ENCODE measurements at regions not wholly inside any gene's neighbourhood (a gene's known extent, or its start where the extent isn't known, plus 50 kb on each side); places are given as distances from the start of the nearest gene placed in this dataset.
"Not testable (repeated sequence)": the region's sequence is repeated elsewhere in the genome, so short reads cannot be mapped to it uniquely, and the experiment has no call there.

GRCh38 chr6:16820262-16820661 is 59.0 kb upstream of the ATXN1 start:
- H3K4me1 ChIP-seq (ENCODE audit: control insufficient read depth, insufficient read depth, low read length); H3K4me3 ChIP-seq (ENCODE audit: low read depth, low read length); H3K36me3 ChIP-seq (ENCODE audit: control insufficient read depth, insufficient read depth, low read length); DNase-seq (ENCODE audit: low read depth in 4 of 6, low spot score in 6 of 6); H3K27me3 ChIP-seq (ENCODE audit: control insufficient read depth, insufficient read depth, low read length); H3K9me3 ChIP-seq (ENCODE audit: control insufficient read depth, insufficient read depth, low read length); H3K27ac ChIP-seq (ENCODE audit: low read depth, low read length): not testable (repeated sequence)
- WGBS (ENCODE audit: insufficient coverage) = 100% methylated on average over 1 of the region's 3 CpGs

- WGBS (ENCODE audit: insufficient coverage) = 80% methylated on average over 1 of the region's 3 CpGs
- no peak overlapping the region for H3K27ac ChIP-seq (ENCODE audit: low read depth, low read length)
- H3K27me3 ChIP-seq (ENCODE audit: control insufficient read depth, insufficient read depth, low read length) = no peaks in the 10 kb centered on the region
- peak in 1 of 6 donors; percentile 53 for DNase-seq (ENCODE audit: low read depth in 4 of 6, low spot score in 6 of 6)
- H3K4me1 ChIP-seq (ENCODE audit: control insufficient read depth, insufficient read depth, low read length) = no peaks in the 10 kb centered on the region
- H3K36me3 ChIP-seq (ENCODE audit: control insufficient read depth, insufficient read depth, low read length) = no peaks in the 10 kb centered on the region
- H3K9me3 ChIP-seq (ENCODE audit: control insufficient read depth, insufficient read depth, low read length) = no peaks in the 10 kb centered on the region
- H3K4me3 ChIP-seq (ENCODE audit: low read depth, low read length) = no peak overlapping the region
Observed at GRCh38 chr6:16819752-16820151, 58.5 kb upstream of the ATXN1 start.

GRCh38 chr6:16818992-16819626 is 57.8 kb upstream of the ATXN1 start:
- no peak overlapping the region for H3K27ac ChIP-seq (ENCODE audit: low read depth, low read length)
- no peaks in the 10 kb centered on the region for H3K36me3 ChIP-seq (ENCODE audit: control insufficient read depth, insufficient read depth, low read length)
- DNase-seq (ENCODE audit: low read depth in 4 of 6, low spot score in 6 of 6) = no peak
- H3K9me3 ChIP-seq (ENCODE audit: control insufficient read depth, insufficient read depth, low read length) = no peaks in the 10 kb centered on the region
- H3K4me1 ChIP-seq (ENCODE audit: control insufficient read depth, insufficient read depth, low read length) = no peaks in the 10 kb centered on the region
- no CpG with 5 or more reads among the region's 5 CpGs for WGBS (ENCODE audit: insufficient coverage)
- no peaks in the 10 kb centered on the region for H3K27me3 ChIP-seq (ENCODE audit: control insufficient read depth, insufficient read depth, low read length)
- H3K4me3 ChIP-seq (ENCODE audit: low read depth, low read length) = no peak overlapping the region

- DNase-seq (ENCODE audit: low read depth in 4 of 6, low spot score in 6 of 6) = no peak
- no peaks in the 10 kb centered on the region for H3K27me3 ChIP-seq (ENCODE audit: control insufficient read depth, insufficient read depth, low read length)
- 100% methylated on average over 1 of the region's 3 CpGs for WGBS (ENCODE audit: insufficient coverage)
- H3K4me1 ChIP-seq (ENCODE audit: control insufficient read depth, insufficient read depth, low read length) = no peaks in the 10 kb centered on the region
- no peaks in the 10 kb centered on the region for H3K9me3 ChIP-seq (ENCODE audit: control insufficient read depth, insufficient read depth, low read length)
- H3K27ac ChIP-seq (ENCODE audit: low read depth, low read length) = no peak overlapping the region
- H3K36me3 ChIP-seq (ENCODE audit: control insufficient read depth, insufficient read depth, low read length) = no peaks in the 10 kb centered on the region
- H3K4me3 ChIP-seq (ENCODE audit: low read depth, low read length) = no peak overlapping the region
Observed at GRCh38 chr6:16817594-16817993, 56.3 kb upstream of the ATXN1 start.

GRCh38 chr6:16816891-16817290 is 55.6 kb upstream of the ATXN1 start:
- no CpG with 5 or more reads among the region's 3 CpGs for WGBS (ENCODE audit: insufficient coverage)
- H3K27me3 ChIP-seq (ENCODE audit: control insufficient read depth, insufficient read depth, low read length) = no peaks in the 10 kb centered on the region
- H3K4me1 ChIP-seq (ENCODE audit: control insufficient read depth, insufficient read depth, low read length) = no peaks in the 10 kb centered on the region
- no peaks in the 10 kb centered on the region for H3K36me3 ChIP-seq (ENCODE audit: control insufficient read depth, insufficient read depth, low read length)
- DNase-seq (ENCODE audit: low read depth in 4 of 6, low spot score in 6 of 6) = no peak
- no peaks in the 10 kb centered on the region for H3K9me3 ChIP-seq (ENCODE audit: control insufficient read depth, insufficient read depth, low read length)
- H3K4me3 ChIP-seq (ENCODE audit: low read depth, low read length) = no peak overlapping the region
- no peak overlapping the region for H3K27ac ChIP-seq (ENCODE audit: low read depth, low read length)

GRCh38 chr6:16812993-16813392 is 51.7 kb upstream of the ATXN1 start:
- Histone ChIP-seq H3K4me1 (ENCODE audit: control insufficient read depth, insufficient read depth, low read length) (no peaks in the 10 kb centered on the region), H3K4me3 (ENCODE audit: low read depth, low read length) (no peak overlapping the region), H3K9me3 (ENCODE audit: control insufficient read depth, insufficient read depth, low read length) (peaks cover 2% of the 10 kb centered on the region), H3K36me3 (ENCODE audit: control insufficient read depth, insufficient read depth, low read length) (no peaks in the 10 kb centered on the region), H3K27ac (ENCODE audit: low read depth, low read length) (no peak overlapping the region), H3K27me3 (ENCODE audit: control insufficient read depth, insufficient read depth, low read length) (no peaks in the 10 kb centered on the region)
- 100% methylated on average over 1 of the region's 2 CpGs for WGBS (ENCODE audit: insufficient coverage)
- no peak for DNase-seq (ENCODE audit: low read depth in 4 of 6, low spot score in 6 of 6)

- Histone ChIP-seq H3K27me3 (ENCODE audit: control insufficient read depth, insufficient read depth, low read length) (no peaks in the 10 kb centered on the region), H3K4me1 (ENCODE audit: control insufficient read depth, insufficient read depth, low read length) (no peaks in the 10 kb centered on the region), H3K9me3 (ENCODE audit: control insufficient read depth, insufficient read depth, low read length) (peaks cover 2% of the 10 kb centered on the region), H3K27ac (ENCODE audit: low read depth, low read length) (no peak overlapping the region), H3K36me3 (ENCODE audit: control insufficient read depth, insufficient read depth, low read length) (no peaks in the 10 kb centered on the region), H3K4me3 (ENCODE audit: low read depth, low read length) (no peak overlapping the region)
- no peak for DNase-seq (ENCODE audit: low read depth in 4 of 6, low spot score in 6 of 6)
- WGBS (ENCODE audit: insufficient coverage) = no CpG with 5 or more reads among the region's 2 CpGs
Observed at GRCh38 chr6:16811277-16811979, 50.2 kb upstream of the ATXN1 start.
